ENCODE measurements at regions not wholly inside any gene's neighbourhood (a gene's known extent, or its start where the extent isn't known, plus 50 kb on each side); places are given as distances from the start of the nearest gene placed in this dataset.

DNA sequence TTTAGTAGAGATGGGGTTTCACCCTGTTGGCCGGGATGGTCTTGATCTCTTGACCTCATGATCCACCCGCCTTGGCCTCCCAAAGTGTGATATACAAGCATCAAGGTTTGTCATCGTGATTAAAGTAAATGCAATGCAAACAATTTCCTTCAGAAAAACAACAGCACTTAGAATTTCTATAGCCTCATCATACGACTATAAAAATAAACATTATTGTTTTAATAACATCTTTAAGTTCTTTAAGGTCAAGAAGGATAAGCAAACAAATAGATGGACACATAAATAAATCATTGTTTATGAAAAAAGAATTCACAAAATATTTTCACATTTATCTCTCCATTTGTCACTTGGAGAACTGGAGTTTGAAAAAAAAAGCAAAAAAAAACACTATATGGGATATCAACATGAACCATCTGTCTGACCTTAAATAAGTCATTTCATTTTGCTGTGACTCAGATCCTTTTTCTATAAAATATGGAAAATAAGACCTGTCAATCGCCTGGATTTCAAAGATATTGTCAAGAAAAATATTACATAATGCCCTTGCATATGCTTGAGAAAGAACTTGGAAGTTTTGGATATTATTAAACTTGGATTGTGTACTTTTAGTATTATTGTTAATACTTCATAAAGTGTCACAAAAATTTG, 642.0 kb upstream of the KCNMB2 start:
- no peak for DNase-seq (ENCODE audit: low read depth)
- no peak for TF ChIP-seq CTCF (IDR thresholded peaks at IDR 0.05; ENCODE audit: control insufficient read depth, insufficient read depth, low read depth, low read length, missing control alignments)
- no peak overlapping the region for H3K4me3 ChIP-seq (ENCODE audit: control insufficient read depth, low read depth, low read length)

GRCh38 chr3:177898185-177898584, 638.1 kb upstream of the KCNMB2 start:
- no peak for DNase-seq (ENCODE audit: low read depth)
- no peak for TF ChIP-seq CTCF (IDR thresholded peaks at IDR 0.05; ENCODE audit: control insufficient read depth, insufficient read depth, low read depth, low read length, missing control alignments)

GRCh38 chr3:177899275-177900067, 636.8 kb upstream of the KCNMB2 start:
- DNase-seq (ENCODE audit: low read depth) = no peak
- TF ChIP-seq CTCF (IDR thresholded peaks at IDR 0.05; ENCODE audit: control insufficient read depth, insufficient read depth, low read depth, low read length, missing control alignments) = no peak
- no peak overlapping the region for H3K4me3 ChIP-seq (ENCODE audit: control insufficient read depth, low read depth, low read length)

More at GRCh38 chr3:177898185-177898584, 638.1 kb upstream of the KCNMB2 start:
- H3K4me3 ChIP-seq (ENCODE audit: control insufficient read depth, low read depth, low read length) = no peak overlapping the region

DNA sequence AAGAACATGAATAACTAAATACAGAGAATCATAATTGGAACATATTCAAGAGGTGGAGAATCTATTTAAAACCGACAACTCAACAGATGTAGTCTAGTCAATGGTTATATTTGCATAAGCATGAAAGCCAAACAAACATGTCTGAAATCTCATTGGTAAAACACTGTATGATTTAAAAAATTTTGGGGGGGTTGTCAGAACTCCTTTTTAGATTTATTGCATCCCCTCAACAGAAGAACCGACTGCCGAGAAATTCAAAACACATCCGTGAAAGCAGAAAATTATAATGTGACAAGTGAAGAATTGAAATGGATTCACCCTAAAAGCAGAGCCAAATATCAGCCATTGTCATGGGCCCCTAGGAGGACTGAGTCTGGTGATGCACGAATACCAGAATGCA, 633.4 kb upstream of the KCNMB2 start:
- no peak overlapping the region for H3K4me3 ChIP-seq (ENCODE audit: control insufficient read depth, low read depth, low read length)
- DNase-seq (ENCODE audit: low read depth) = no peak
- TF ChIP-seq CTCF (IDR thresholded peaks at IDR 0.05; ENCODE audit: control insufficient read depth, insufficient read depth, low read depth, low read length, missing control alignments) = no peak

GRCh38 chr3:177904621-177905020, 631.6 kb upstream of the KCNMB2 start:
- no peak for TF ChIP-seq CTCF (IDR thresholded peaks at IDR 0.05; ENCODE audit: control insufficient read depth, insufficient read depth, low read depth, low read length, missing control alignments)
- DNase-seq (ENCODE audit: low read depth) = no peak
- H3K4me3 ChIP-seq (ENCODE audit: control insufficient read depth, low read depth, low read length) = no peak overlapping the region

- peak; percentile 74 for DNase-seq (ENCODE audit: low read depth)
- no peak for TF ChIP-seq CTCF (IDR thresholded peaks at IDR 0.05; ENCODE audit: control insufficient read depth, insufficient read depth, low read depth, low read length, missing control alignments)
- H3K4me3 ChIP-seq (ENCODE audit: control insufficient read depth, low read depth, low read length) = no peak overlapping the region
Measured at GRCh38 chr3:177905173-177906125, 630.8 kb upstream of the KCNMB2 start.
